Liver (tissue), 8 donors: ENCODE measurements at regions not wholly inside any gene's neighbourhood (a gene's known extent, or its start where the extent isn't known, plus 50 kb on each side); places are given as distances from the start of the nearest gene placed in this dataset.

ENCODE experiments used
- DNase-seq: peaks from one replicate; pipeline ENCODE4 v3.0.0-alpha.2; 2017; ENCODE audit warnings: low spot score
- H3K27ac ChIP-seq, 2 donors: one replicate each; pipeline ENCODE4 v1.7.0; 2013; ENCODE audit warnings: inconsistent platforms in 2 of 2, low read length in 2 of 2, control low read depth in 1 of 2, low read depth in 1 of 2, mild to moderate bottlenecking in 1 of 2
- H3K27me3 ChIP-seq, 4 donors: one replicate each; pipeline versions ENCODE4 v1.6.1 to v1.7.0; 2013; ENCODE audit warnings: low read length in 3 of 4, inconsistent platforms in 1 of 4, mild to moderate bottlenecking in 1 of 4, moderate library complexity in 1 of 4; ENCODE audit not compliant: control insufficient read depth in 4 of 4, insufficient read depth in 4 of 4
- H3K36me3 ChIP-seq, 4 donors: one replicate each; pipeline versions ENCODE4 v1.6.1 to v1.7.0; 2013; ENCODE audit warnings: low read length in 3 of 4, mild to moderate bottlenecking in 3 of 4, low read depth in 1 of 4, moderate library complexity in 1 of 4; ENCODE audit not compliant: control insufficient read depth in 4 of 4, insufficient read depth in 3 of 4
- H3K4me1 ChIP-seq, 4 donors: one replicate each; pipeline versions ENCODE4 v1.6.1 to v1.7.0; 2013; ENCODE audit warnings: low read length in 3 of 4, mild to moderate bottlenecking in 3 of 4, moderate library complexity in 1 of 4; ENCODE audit not compliant: control insufficient read depth in 4 of 4, insufficient read depth in 4 of 4
- H3K4me3 ChIP-seq, 3 donors: one replicate each; pipeline versions ENCODE4 v1.6.1 to v1.7.0; 2013; ENCODE audit warnings: low read length in 3 of 3, control low read depth in 1 of 3, low read depth in 1 of 3, mild to moderate bottlenecking in 1 of 3
- H3K9ac ChIP-seq, 2 donors: one replicate each; pipeline ENCODE4 v1.7.0; 2013; ENCODE audit warnings: low read length in 2 of 2, mild to moderate bottlenecking in 2 of 2, moderate library complexity in 2 of 2, control low read depth in 1 of 2, low read depth in 1 of 2
- H3K9me3 ChIP-seq, 4 donors: one replicate each; pipeline versions ENCODE4 v1.6.1 to v1.7.0; 2013; ENCODE audit warnings: low read length in 3 of 4; ENCODE audit not compliant: control insufficient read depth in 4 of 4
- ATF3 ChIP-seq: IDR thresholded peaks from 2 replicates; pipeline ENCODE4 v1.6.1; 2016; ENCODE audit warnings: antibody characterized with exemption
- EGR1 ChIP-seq, 2 donors: IDR thresholded peaks; 2 replicates each; pipeline ENCODE4 v1.6.1; 2016 to 2018; ENCODE audit warnings: antibody characterized with exemption in 2 of 2, low read depth in 2 of 2
- FOXA2 ChIP-seq: IDR thresholded peaks from 2 replicates; pipeline ENCODE4 v1.6.1; 2016; ENCODE audit warnings: antibody characterized with exemption
- HNF4A ChIP-seq, 2 donors: conservative IDR thresholded peaks; 2 replicates each; pipeline ENCODE4 v1.6.1; 2016; ENCODE audit warnings: antibody characterized with exemption in 2 of 2, mild to moderate bottlenecking in 2 of 2
- HNF4G ChIP-seq: IDR thresholded peaks from 2 replicates; pipeline ENCODE4 v1.6.1; 2016; ENCODE audit warnings: antibody characterized with exemption
- JUND ChIP-seq, 2 donors: IDR thresholded peaks; 2 replicates each; pipeline ENCODE4 v1.6.1; 2016; ENCODE audit warnings: antibody characterized with exemption in 2 of 2
- MAX ChIP-seq: IDR thresholded peaks from 2 replicates; pipeline ENCODE4 v1.6.1; 2016; ENCODE audit warnings: antibody characterized with exemption
- NR2F2 ChIP-seq: IDR thresholded peaks from 2 replicates; pipeline ENCODE4 v1.6.1; 2016; ENCODE audit warnings: antibody characterized with exemption
- RAD21 ChIP-seq, 2 donors: IDR thresholded peaks; 2 replicates each; pipeline ENCODE4 v1.6.1; 2016; ENCODE audit warnings: antibody characterized with exemption in 2 of 2, mild to moderate bottlenecking in 2 of 2
- SP1 ChIP-seq: IDR thresholded peaks from 2 replicates; pipeline ENCODE4 v1.6.1; 2018; ENCODE audit warnings: antibody characterized with exemption, mild to moderate bottlenecking
- TAF1 ChIP-seq: conservative IDR thresholded peaks from 2 replicates; pipeline ENCODE4 v1.6.1; 2016; ENCODE audit warnings: antibody characterized with exemption, mild to moderate bottlenecking
- YY1 ChIP-seq: IDR thresholded peaks from 2 replicates; pipeline ENCODE4 v1.6.1; 2016; ENCODE audit warnings: antibody characterized with exemption, mild to moderate bottlenecking
- ZBTB33 ChIP-seq: IDR thresholded peaks from 2 replicates; pipeline ENCODE4 v1.6.1; 2016; ENCODE audit warnings: antibody characterized with exemption
- WGBS: extraction: QIAGEN DNeasy Blood & Tissue Kit; methylation state at CpG from one replicate; pipeline ENCODE4 v1.1.7; 2013; 5-methylcytosine and 5-hydroxymethylcytosine counted together
- TF ChIP-seq, protein P1 (sequence below): IDR thresholded peaks from 2 replicates; pipeline ENCODE4 v1.6.1; 2016; ENCODE audit warnings: antibody characterized with exemption, mild to moderate bottlenecking
- TF ChIP-seq, protein P2 (sequence below): fragments of 150-350 bp; IDR thresholded peaks from 2 replicates; pipeline ENCODE4 v1.5.1; 2017; ENCODE audit warnings: improper control_type of control experiment, low read depth, low read length; ENCODE audit not compliant: missing input control
- donor health status: healthy.
- donor health status: healthy.
- donor health status: healthy.
- donor health status: healthy.
- donor health status: healthy.

DNA sequence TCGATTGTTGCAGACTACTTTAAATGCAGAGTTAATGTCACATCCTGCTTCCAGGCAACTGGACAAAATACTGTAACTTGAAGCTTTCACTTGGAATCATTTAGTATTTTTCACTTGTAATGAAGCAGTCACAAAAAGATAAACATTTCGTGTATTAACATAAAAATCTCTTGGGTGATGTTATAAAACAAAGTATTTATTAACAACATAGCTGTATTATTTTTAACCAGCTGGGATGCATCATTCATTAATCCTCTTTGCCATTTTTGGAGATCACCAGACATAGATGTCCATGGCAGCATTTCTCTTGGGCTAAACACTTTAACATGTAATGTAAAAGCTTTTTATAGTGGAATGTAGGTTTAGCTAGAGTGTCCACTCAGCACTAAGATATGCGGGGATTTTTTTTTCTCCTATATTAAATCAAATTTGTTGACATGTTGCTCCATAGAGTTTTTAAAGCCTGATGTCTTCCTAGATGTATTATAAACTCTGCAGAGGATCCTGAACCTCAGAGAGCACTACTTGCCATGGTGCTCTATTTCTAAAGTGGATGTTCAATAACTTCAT is 193.7 kb upstream of the SPANXN4 start:
- no peak overlapping the region for H3K9ac ChIP-seq
- DNase-seq: no peak
- no peaks in the 10 kb centered on the region for H3K36me3 ChIP-seq
- H3K4me1 ChIP-seq: no peaks in the 10 kb centered on the region
- WGBS: 71% methylated on average over 3 of the region's 3 CpGs
- no peaks in the 10 kb centered on the region for H3K9me3 ChIP-seq
- TF ChIP-seq MAX (no peak), RAD21 (IDR thresholded peaks at IDR 0.05) (no peak), TAF1 (no peak), HNF4A (conservative IDR thresholded peaks at IDR 0.05) (no peak), ZBTB33 (no peak), ATF3 (no peak), NR2F2 (no peak), YY1 (no peak), HNF4G (no peak), FOXA2 (no peak)
- TF ChIP-seq, protein P1, sequence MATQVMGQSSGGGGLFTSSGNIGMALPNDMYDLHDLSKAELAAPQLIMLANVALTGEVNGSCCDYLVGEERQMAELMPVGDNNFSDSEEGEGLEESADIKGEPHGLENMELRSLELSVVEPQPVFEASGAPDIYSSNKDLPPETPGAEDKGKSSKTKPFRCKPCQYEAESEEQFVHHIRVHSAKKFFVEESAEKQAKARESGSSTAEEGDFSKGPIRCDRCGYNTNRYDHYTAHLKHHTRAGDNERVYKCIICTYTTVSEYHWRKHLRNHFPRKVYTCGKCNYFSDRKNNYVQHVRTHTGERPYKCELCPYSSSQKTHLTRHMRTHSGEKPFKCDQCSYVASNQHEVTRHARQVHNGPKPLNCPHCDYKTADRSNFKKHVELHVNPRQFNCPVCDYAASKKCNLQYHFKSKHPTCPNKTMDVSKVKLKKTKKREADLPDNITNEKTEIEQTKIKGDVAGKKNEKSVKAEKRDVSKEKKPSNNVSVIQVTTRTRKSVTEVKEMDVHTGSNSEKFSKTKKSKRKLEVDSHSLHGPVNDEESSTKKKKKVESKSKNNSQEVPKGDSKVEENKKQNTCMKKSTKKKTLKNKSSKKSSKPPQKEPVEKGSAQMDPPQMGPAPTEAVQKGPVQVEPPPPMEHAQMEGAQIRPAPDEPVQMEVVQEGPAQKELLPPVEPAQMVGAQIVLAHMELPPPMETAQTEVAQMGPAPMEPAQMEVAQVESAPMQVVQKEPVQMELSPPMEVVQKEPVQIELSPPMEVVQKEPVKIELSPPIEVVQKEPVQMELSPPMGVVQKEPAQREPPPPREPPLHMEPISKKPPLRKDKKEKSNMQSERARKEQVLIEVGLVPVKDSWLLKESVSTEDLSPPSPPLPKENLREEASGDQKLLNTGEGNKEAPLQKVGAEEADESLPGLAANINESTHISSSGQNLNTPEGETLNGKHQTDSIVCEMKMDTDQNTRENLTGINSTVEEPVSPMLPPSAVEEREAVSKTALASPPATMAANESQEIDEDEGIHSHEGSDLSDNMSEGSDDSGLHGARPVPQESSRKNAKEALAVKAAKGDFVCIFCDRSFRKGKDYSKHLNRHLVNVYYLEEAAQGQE: no peak
- H3K27ac ChIP-seq: no peak overlapping the region
- no peak overlapping the region for H3K4me3 ChIP-seq
- H3K27me3 ChIP-seq: no peaks in the 10 kb centered on the region

- Histone ChIP-seq H3K36me3 (no peaks in the 10 kb centered on the region), H3K9me3 (no peaks in the 10 kb centered on the region), H3K4me3 (no peak overlapping the region), H3K27ac (no peak overlapping the region), H3K27me3 (no peaks in the 10 kb centered on the region), H3K4me1 (no peaks in the 10 kb centered on the region), H3K9ac (no peak overlapping the region)
- TF ChIP-seq HNF4G (no peak), TAF1 (no peak), NR2F2 (no peak), SP1 (no peak), ZBTB33 (no peak), JUND (IDR thresholded peaks at IDR 0.05) (no peak), MAX (no peak), EGR1 (IDR thresholded peaks at IDR 0.05; ENCODE audit: low read depth in 2 of 2) (no peak), YY1 (no peak), RAD21 (IDR thresholded peaks at IDR 0.05) (no peak)
- TF ChIP-seq, protein P1: no peak
- TF ChIP-seq, protein P2, sequence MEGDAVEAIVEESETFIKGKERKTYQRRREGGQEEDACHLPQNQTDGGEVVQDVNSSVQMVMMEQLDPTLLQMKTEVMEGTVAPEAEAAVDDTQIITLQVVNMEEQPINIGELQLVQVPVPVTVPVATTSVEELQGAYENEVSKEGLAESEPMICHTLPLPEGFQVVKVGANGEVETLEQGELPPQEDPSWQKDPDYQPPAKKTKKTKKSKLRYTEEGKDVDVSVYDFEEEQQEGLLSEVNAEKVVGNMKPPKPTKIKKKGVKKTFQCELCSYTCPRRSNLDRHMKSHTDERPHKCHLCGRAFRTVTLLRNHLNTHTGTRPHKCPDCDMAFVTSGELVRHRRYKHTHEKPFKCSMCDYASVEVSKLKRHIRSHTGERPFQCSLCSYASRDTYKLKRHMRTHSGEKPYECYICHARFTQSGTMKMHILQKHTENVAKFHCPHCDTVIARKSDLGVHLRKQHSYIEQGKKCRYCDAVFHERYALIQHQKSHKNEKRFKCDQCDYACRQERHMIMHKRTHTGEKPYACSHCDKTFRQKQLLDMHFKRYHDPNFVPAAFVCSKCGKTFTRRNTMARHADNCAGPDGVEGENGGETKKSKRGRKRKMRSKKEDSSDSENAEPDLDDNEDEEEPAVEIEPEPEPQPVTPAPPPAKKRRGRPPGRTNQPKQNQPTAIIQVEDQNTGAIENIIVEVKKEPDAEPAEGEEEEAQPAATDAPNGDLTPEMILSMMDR: no peak
- no peak for DNase-seq
- WGBS: 73% methylated on average over 2 of the region's 2 CpGs
Observed at GRCh38 chrX:142854970-142855369, 170.8 kb upstream of the SPANXN4 start.
